ENCODE measurements at regions not wholly inside any gene's neighbourhood (a gene's known extent, or its start where the extent isn't known, plus 50 kb on each side); places are given as distances from the start of the nearest gene placed in this dataset.

GRCh38 chr21:28308516-28308915, 684.2 kb downstream of the LTN1 start:
- Mint-ChIP-seq H3K36me3 (peaks cover 15% of the 10 kb centered on the region), H3K4me3 (no peak overlapping the region), H3K27me3 (ENCODE audit: low read depth) (no peaks in the 10 kb centered on the region), H3K4me1 (peaks cover 21% of the 10 kb centered on the region), H3K9me3 (peaks cover 32% of the 10 kb centered on the region), H3K27ac (no peak overlapping the region)
- DNase-seq (ENCODE audit: low spot score in 2 of 2, unreplicated experiment in 2 of 2) = no peak
- no peak for TF ChIP-seq CTCF (IDR thresholded peaks at IDR 0.05; ENCODE audit: unreplicated experiment)

- H3K4me3 Mint-ChIP-seq = no peak overlapping the region
- TF ChIP-seq CTCF (IDR thresholded peaks at IDR 0.05; ENCODE audit: unreplicated experiment) = no peak
- peaks cover 6% of the 10 kb centered on the region for H3K4me1 Mint-ChIP-seq
- no peak overlapping the region for H3K27ac Mint-ChIP-seq
- H3K27me3 Mint-ChIP-seq (ENCODE audit: low read depth) = no peaks in the 10 kb centered on the region
- no peak for DNase-seq (ENCODE audit: low spot score in 2 of 2, unreplicated experiment in 2 of 2)
- peaks cover 5% of the 10 kb centered on the region for H3K36me3 Mint-ChIP-seq
- H3K9me3 Mint-ChIP-seq = peaks cover 24% of the 10 kb centered on the region
These were observed 692.7 kb downstream of the LTN1 start for GRCh38 chr21:28299946-28300345.

- Mint-ChIP-seq H3K36me3 (peaks cover 5% of the 10 kb centered on the region), H3K4me3 (no peak overlapping the region), H3K27me3 (ENCODE audit: low read depth) (no peaks in the 10 kb centered on the region), H3K9me3 (peaks cover 12% of the 10 kb centered on the region), H3K27ac (peak overlapping the region; percentile 22), H3K4me1 (peaks cover 12% of the 10 kb centered on the region)
- DNase-seq (ENCODE audit: low spot score in 2 of 2, unreplicated experiment in 2 of 2) = no peak
- TF ChIP-seq CTCF (IDR thresholded peaks at IDR 0.05; ENCODE audit: unreplicated experiment) = no peak
These were observed 694.4 kb downstream of the LTN1 start for GRCh38 chr21:28298251-28298672.

- Mint-ChIP-seq H3K4me1 (peaks cover 17% of the 10 kb centered on the region), H3K9me3 (peaks cover 22% of the 10 kb centered on the region), H3K27ac (no peak overlapping the region), H3K4me3 (no peak overlapping the region), H3K27me3 (ENCODE audit: low read depth) (no peaks in the 10 kb centered on the region), H3K36me3 (peaks cover 11% of the 10 kb centered on the region)
- no peak for DNase-seq (ENCODE audit: low spot score in 2 of 2, unreplicated experiment in 2 of 2)
- no peak for TF ChIP-seq CTCF (IDR thresholded peaks at IDR 0.05; ENCODE audit: unreplicated experiment)
These were observed 698.6 kb downstream of the LTN1 start for GRCh38 chr21:28294051-28294450.

GRCh38 chr21:28283641-28284490, 708.8 kb downstream of the LTN1 start:
- no peak for DNase-seq (ENCODE audit: low spot score in 2 of 2, unreplicated experiment in 2 of 2)
- H3K4me3 Mint-ChIP-seq = no peak overlapping the region
- H3K9me3 Mint-ChIP-seq = peaks cover 54% of the 10 kb centered on the region
- H3K4me1 Mint-ChIP-seq = peaks cover 31% of the 10 kb centered on the region
- peaks cover 44% of the 10 kb centered on the region for H3K36me3 Mint-ChIP-seq
- H3K27me3 Mint-ChIP-seq (ENCODE audit: low read depth) = no peaks in the 10 kb centered on the region
- H3K27ac Mint-ChIP-seq = peak overlapping the region; percentile 81
- TF ChIP-seq CTCF (IDR thresholded peaks at IDR 0.05; ENCODE audit: unreplicated experiment) = no peak

All from mesothelial cell of epicardium (in vitro differentiated cells).